Ramos (cell line): ENCODE measurements at regions not wholly inside any gene's neighbourhood (a gene's known extent, or its start where the extent isn't known, plus 50 kb on each side); places are given as distances from the start of the nearest gene placed in this dataset.
"Not testable (repeated sequence)": the region's sequence is repeated elsewhere in the genome, so short reads cannot be mapped to it uniquely, and the experiment has no call there.

Experiments used
- in situ Hi-C: fragments of 300-500 bp; cut with MboI; formaldehyde crosslinking; loops from one replicate; pipeline ENCODE4 v1.14.3; 2022; ENCODE audit warnings: low sequenced_read_pairs; ENCODE audit not compliant: unreplicated experiment

DNA sequence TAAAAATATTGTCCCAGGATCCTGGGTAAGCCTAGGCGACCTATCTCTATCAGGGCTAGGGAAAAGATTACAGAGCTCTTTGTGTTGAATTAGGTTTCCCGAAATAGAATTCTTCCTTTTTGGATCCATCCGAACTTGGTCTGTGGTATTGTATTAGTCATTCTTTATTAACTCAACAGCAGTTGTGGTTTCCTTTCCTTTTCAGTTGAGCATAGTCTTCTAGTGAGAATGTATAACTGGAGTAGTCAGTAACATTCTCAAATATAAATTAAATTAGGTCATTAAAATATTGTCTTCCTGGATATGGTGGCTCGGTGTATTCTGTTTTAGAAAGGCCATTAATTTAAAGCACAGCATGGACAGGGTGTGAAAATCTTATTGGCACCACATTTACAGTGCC is 520.4 kb downstream of the NLGN4X start:
- in situ Hi-C loops: no loop called here

DNA sequence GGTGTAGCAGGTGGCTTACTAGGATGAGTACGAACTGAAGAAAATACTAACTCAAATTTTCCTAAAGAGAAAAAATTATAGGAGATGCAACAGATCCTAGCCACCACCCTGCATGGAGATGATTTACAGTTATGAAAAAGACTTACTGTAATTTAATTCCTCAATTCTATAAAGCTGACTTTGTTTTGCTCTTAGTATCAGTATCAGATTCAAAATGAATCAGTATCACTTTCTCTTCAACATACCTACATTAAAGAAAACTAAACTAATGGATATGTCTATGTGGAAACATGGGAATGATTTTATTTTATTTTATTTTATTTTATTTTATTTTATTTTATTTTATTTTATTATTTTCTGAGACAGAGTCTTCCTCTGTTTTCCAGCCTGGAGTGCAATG is 525.8 kb downstream of the NLGN4X start:
- in situ Hi-C loops: no loop called here

DNA sequence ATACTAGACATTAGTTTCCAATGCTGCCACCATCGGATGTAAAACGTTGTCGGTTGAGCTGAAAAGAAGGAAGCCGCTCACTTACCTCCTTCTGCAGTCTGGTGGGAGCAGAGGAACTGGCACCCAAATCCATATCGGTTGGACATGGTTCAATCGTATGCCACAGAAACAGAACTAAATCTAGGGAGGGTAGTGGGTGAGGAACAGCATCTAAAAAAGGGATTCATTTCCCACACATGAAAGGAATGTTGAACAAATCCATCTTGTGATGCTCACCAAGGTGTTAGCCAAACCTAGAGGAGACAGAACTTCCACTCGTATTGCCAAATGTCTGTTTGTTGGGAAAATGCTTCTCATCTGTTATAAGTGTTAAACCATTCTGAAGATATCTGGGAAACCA is 532.7 kb downstream of the NLGN4X start:
- in situ Hi-C loops: no loop called here

DNA sequence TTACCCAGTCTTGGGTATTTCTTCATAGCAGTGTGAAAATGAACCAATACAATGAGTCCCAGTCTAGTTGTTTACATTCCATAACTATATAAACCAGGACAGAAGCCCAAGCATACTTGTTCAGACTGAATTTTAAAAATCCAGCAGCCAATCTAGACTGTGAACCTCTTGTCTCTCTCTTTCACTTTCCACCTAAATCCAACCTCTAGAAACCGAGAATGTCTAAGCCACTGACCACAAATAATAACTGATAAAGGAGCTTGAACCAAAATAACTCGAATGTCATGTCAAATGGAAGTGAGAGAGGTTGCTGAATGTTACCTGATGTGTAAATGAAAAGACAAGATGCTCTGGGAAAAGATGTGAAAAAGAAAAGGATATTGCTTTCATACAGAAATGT is 544.7 kb downstream of the NLGN4X start:
- in situ Hi-C loops: no loop called here

DNA sequence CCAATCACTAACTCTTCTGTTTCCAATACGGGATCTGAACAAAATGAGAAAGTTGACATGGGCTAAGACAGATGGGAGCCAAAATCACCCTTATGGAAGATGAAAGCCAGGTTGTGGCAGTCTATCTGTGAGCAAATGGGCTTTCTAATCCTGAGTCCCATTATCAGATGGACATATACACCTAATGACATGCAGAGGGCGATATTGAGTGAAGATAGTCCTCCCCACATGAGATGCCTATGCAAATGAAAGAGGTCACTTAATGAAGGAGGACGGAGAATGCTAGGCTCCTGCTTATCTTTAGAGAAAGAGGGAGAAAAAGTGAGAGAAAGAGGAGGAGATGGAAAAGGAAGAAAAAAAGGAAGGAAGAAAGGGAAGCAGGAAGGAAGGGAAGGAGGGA is 547.5 kb downstream of the NLGN4X start:
- in situ Hi-C loops: no loop called here

DNA sequence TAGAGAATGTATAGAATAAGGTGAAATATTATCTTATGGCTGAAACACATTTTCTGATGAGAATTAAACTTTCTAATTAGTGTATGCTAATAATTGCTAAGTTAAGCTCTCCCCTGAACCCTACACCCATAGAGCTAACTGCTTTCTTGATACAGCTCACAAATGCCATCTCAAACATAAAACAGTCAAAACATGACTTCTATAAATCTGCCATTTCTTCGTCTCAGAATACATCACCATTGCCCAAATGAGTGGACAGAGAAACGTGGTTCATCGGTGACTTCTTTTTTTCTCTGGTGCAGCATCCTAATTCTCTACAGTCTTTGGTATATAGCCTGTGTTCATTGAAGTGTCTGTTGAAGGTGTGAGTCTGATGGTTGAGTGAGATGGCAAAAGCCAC is 554.6 kb downstream of the NLGN4X start:
- in situ Hi-C loops: no loop called here

DNA sequence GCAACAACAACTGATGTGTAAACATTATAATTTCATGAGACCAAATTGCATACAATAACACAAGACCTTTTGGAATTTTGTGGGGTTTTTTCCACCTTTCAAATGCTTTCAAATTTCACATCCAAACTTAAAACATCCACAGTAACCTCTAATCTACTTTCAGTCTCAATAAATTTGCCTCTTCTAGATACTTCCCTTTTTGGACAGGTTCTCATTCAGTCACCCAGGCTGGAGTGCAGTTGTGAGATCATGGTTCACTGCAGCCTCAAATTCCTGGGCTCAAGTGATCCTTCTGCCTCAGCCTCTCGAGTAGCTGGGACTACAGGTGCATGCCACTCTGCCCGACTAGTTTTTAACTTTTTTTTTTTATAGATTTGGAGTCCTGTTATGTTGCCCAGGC is 556.6 kb downstream of the NLGN4X start:
- in situ Hi-C loops: no loop called here

DNA sequence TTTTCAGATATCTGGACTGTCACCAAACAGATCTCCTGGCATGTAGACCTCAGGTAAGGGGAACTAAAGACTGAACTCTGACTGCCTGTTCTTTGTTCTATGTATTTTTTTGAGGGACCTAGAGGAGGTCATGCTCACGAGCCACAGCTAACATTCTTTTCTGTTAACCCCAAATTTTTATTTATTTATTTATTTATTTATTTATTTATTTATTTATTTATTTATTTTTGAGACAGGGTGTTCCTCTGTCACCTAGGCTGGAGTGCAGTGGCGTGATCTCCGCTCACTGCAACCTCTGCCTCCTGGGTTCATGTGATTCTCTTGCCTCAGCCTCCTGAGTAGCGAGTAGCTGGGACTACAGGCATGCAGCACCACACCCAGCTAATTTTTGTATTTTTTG is 562.0 kb downstream of the NLGN4X start:
- in situ Hi-C loops: not testable (repeated sequence)

DNA sequence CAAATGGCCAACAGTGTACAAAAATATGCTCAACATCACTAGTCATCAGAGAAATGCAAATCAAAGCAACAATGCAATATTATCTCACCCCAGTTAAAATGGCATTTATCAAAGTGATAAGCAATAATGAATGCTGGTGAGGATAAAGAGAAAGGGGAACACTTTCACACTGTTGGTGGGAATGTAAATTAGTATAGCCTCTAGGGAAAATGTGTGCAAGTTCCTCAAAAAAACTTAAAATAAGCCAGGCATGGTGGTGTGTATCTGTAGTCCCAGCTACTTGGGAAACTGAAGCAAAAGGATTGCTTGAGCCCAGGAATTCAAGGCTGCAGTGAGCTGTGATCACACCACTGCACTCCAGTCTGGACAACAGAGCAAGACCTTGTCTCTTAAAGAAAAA is 572.1 kb downstream of the NLGN4X start:
- in situ Hi-C loops: no loop called here

DNA sequence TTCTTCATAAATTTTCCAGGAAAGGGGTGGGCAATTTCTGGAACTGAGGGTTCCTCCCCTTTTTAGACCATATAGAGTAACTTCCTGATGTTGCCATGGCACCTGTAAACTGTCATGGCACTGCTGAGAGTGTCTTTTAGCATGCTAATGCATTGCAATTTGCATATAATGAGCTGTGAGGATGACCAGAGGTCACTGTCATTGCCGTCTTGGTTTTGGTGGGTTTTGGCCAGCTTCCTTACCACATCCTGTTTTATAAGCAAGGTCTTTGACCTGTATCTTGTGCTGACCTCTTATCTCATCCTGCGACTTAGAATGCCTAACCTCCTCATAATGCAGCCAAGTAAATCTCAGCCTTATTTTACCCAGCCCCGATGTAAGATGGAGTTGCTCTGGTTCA is 577.8 kb downstream of the NLGN4X start:
- in situ Hi-C loops: no loop called here

DNA sequence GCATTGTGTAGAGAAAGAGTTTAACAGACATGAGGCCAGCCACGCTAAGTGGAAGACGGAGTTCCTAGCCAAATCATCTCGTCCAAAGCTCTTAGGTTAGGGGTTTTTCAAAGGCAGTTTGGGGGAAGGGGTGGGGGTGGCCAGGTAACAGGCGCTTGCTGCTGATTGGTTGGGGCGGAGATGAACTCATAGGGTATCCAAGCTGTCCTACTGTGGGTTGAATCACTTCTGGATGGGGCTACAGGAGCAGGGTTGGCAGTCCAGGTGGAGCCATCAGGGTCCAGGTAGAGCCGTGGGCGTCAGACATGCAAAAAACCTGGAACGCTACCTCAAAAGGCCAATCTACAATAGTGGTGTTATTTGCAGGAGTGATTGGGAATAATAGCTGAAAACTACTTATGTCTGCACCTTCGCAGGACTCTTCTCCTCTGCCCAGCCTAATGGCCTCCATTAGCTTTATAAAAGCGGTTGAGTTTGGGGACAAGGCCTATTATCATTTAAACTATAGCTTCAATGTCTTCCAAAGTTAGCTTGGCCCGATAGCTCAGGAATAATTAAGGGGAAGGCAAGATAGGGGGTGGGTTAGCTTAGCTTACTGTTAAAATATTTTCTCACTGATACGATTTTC is 579.6 kb downstream of the NLGN4X start:
- in situ Hi-C loops: no loop called here

DNA sequence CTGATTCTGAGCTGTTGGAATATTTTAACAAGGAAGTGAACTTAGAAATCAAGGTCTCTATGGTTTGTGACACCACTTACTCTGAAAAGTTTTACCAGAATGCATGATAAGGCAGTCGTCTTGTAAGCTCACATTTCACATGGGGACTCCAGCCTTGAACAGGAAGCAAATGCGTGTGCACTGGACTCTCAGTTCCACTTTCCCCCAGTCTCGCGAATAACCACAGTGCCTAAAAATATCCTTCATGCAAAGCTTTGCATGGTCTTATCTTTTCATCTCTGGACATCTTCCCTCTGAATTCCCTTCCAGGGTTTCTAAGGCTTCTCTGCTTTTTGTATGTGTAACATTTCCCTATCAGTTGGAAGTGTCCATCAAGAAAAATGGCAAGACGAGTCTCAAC is 581.8 kb downstream of the NLGN4X start:
- in situ Hi-C loops: no loop called here

DNA sequence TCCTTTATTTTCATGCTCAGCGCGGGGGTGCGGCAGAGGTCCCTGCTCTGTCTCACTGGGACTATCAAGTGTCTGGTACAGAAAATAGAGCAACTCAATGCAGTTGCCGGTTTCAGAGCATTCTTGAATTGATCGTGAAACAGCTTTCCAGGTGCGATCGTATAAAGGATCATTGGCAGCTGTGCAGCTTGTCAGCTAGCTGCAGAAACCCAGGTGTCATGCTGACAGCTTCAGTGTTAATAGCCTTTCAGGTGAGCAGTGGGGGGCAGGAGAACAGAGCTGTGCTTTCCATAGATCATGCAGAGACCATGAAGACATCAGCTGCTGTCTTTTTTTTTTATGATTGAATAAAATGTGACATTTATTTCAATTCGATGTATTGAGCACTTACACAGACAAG is 583.9 kb downstream of the NLGN4X start:
- in situ Hi-C loops: no loop called here

DNA sequence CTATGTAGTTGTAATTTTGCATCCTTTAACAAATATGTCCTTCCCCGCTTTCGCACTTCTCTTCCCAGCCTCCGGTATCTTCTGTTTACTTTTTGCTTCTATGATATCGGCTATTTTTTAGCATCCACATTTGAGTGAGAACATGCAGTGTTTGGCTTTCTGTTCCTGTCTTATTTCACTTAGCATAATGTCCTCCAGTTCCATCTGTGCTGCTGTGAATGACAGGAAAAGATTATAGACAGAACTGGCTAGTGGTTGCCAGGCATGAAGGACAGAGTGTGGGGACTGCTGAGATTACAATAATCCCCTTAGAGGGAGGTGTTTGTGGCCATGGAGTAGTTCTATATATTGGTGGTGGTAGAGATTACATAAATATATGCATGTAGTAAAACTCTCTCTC is 588.6 kb downstream of the NLGN4X start:
- in situ Hi-C loops: no loop called here

DNA sequence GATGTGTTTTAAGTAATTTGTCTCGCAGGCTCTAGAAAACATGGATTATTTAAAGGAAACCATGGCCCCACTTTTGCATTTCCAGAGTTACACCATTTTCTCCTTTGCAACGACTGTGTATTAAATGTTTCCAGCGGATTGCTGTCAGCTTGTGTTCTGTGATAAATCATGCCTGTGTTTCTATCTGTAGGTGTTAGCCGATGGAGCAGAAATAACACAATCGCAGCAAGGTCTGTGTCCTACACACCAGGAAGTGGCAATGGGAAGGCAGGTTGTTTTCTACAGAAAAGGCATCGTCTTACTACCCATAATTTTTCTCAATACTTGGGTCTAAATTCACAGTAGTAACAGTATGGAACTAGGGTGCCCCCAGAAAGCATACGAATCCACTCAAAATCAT is 590.1 kb downstream of the NLGN4X start:
- in situ Hi-C loops: no loop called here

DNA sequence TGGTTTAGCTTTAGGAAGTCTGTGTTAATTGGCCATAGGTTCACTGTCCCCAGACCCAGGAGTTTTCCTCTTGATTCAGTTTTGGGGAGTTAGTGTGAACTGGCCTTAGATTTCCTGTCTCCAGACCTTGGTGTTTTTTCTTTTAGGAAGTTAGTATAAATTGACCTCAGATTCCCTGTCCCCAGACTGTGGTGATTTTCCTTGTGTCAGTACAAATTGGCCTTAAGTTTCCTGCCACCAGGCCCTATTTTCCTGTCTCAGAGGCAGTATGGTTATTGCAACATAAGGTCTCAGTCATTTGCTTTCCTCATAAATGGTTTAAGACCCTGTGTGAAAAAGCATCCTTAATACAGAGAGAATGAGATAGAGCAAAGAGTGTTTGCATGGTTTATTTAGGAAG is 595.8 kb downstream of the NLGN4X start:
- in situ Hi-C loops: no loop called here

DNA sequence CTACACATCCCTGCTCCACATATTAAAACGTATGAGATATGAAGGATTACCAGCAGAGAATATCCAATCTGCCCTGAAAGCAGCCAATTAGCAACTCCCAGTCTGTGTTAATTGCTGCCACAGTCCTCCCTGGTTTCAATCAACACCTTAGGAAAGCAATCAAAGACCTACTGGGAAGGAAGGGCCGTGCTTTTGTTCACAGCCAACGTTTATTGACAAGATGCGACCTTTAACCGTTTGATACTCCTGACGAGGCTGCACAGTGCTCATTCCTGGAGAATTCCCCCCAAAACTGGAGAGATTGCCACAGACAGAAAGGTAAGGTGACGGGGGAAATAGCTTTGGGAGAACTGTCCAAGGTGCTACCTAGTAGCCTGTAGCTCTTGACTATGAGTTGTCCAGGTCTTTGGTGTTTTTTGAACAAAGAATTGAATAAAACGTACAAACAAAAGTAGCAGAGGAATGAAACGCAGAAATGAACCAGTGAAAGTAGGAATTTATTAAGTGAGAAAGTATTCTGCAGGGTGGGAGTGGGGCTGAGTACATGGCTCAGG is 596.5 kb downstream of the NLGN4X start:
- in situ Hi-C loops: no loop called here

DNA sequence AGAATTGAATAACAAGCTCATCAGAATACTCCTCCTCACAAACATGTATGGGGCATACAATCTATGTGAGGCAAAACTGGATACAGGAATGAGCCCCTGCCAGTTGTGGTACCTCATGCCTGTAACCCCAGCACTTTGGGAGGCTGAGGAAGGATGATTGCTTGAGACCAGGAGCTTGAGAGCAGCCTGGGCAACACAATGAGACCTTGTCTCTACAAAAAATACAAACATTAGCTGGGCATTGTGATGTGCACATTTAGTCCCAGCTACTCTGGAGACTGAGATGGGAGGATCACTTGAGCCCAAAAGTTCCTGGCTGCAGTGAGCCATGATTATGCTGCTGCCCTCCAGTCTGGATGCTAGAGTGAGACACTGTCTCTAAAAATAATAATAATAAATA is 611.0 kb downstream of the NLGN4X start:
- in situ Hi-C loops: no loop called here

DNA sequence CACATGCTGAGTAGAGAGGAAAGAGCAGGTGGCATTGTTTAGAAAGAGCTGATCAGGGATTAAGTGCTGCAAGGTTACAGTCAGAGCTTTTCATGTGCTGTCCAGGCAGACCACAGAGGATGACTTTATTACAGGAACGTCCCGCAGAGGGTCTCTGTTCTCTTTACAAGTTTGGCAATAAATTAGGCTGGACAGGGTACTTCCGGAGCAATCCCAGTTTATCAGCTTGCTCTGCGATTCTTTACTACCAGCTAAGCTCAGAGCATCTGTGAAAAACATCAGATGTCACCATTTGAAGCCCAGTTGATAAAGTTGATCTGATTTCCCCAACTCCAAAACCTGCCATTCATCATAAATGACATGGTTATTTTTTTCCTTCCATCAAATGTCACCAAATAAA is 633.1 kb downstream of the NLGN4X start:
- in situ Hi-C loops: no loop called here

DNA sequence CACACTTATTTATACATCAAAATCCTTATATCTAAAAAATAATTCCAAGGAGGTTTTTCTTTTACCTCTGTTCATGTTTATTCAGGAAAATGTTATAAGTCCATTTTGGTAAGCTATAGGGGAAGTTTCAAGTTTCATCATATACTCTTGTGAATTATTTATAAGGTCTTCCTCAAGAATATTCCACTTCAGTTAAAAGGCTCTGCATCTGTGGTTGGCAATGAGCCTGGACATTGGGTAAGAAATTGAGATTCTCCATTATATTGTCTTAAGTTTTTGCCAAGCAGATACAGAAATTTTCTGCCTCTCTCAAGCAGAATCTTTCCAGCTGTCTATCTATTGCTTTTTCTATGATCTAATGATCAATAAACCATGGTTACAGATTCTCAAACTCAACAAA is 641.9 kb downstream of the NLGN4X start:
- in situ Hi-C loops: no loop called here

DNA sequence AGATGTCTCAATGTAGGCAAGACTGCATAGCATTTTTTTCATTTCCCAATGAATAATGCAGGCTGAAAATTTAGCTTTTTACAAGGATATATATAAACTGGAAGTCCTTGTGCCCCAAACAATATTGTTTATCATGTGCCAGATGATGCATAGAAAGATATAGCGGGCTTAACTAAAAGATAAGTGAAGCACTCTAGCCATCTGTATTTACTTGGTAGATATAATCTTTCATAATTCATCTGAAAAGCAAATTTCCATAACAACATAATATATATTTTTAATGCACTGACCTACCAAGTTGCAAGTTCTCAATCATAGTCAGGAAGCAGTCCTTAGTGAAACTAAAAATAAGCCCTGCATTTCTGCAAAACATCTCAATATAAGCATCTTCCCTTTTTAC is 653.3 kb downstream of the NLGN4X start:
- in situ Hi-C loops: no loop called here

DNA sequence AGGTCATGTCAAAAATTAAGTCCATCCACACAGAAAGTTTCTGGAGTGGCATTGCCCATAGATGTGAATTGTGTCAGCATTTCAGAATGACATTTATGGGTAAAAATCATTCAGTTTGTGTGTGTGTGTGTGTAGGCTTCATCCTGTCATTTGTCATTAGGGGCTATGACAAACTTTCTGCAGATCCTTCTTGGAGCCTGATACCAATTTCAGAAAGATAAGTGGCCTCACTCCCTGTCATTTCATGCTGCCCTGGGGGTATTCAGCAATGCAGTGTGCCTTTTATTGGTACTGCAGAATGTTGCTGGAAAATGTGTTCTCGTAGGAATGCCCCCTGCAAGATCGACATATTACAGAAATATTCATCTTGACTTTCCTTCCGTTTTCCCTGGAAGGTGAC is 659.7 kb downstream of the NLGN4X start:
- in situ Hi-C loops: no loop called here

DNA sequence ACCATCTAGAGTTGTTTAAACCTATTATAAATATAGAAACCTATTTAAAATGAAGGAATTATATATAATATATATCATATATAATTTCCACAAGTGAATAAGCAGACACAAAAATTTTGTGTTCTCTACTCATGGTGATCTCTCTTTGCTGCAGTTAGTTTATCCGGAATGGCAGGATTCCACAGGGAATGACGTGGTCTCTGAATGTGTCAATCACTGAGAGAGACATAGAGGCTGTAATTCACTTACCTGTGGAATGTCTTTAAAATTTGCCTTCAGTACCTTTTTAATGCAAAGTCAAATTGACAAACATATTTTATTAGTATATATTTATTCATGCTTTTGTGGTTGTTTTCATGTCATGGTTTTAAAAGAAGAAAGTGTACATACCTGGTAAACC is 669.3 kb downstream of the NLGN4X start:
- in situ Hi-C loops: no loop called here
